Osteoblast (primary cell): ENCODE measurements at regions not wholly inside any gene's neighbourhood (a gene's known extent, or its start where the extent isn't known, plus 50 kb on each side); places are given as distances from the start of the nearest gene placed in this dataset.

ENCODE experiments used
- DNase-seq: peaks from one replicate; pipeline ENCODE4 v3.0.0; 2011; ENCODE audit warnings: low spot score, mixed read lengths; ENCODE audit not compliant: insufficient read length; ENCODE audit errors: missing footprints
- H2AFZ ChIP-seq: 2 replicates; pipeline ENCODE4 v1.6.0; 2011; ENCODE audit warnings: mild to moderate bottlenecking, low read length
- H3K27ac ChIP-seq: 2 replicates; pipeline ENCODE4 v1.5.1; 2011; ENCODE audit warnings: mild to moderate bottlenecking, low read depth, low read length, moderate library complexity
- H3K27me3 ChIP-seq: 2 replicates; pipeline ENCODE4 v1.6.0; 2012; ENCODE audit warnings: mild to moderate bottlenecking, control low read depth, inconsistent platforms, low read length, moderate library complexity; ENCODE audit not compliant: insufficient read depth
- H3K36me3 ChIP-seq: 2 replicates; pipeline ENCODE4 v1.5.1; 2011; ENCODE audit warnings: mild to moderate bottlenecking, low read length, control low read depth, moderate library complexity; ENCODE audit not compliant: insufficient read depth
- H3K4me1 ChIP-seq: 2 replicates; pipeline ENCODE4 v1.5.1; 2011; ENCODE audit warnings: mild to moderate bottlenecking, low read length, control low read depth, moderate library complexity; ENCODE audit not compliant: insufficient read depth
- H3K4me2 ChIP-seq: 2 replicates; pipeline ENCODE4 v1.6.0; 2011; ENCODE audit warnings: mild to moderate bottlenecking, low read length; ENCODE audit not compliant: insufficient read depth
- H3K4me3 ChIP-seq: fragments of 200-600 bp; sonication (generic); 3 replicates; pipeline ENCODE4 v1.5.1; 2012; ENCODE audit warnings: mild to moderate bottlenecking, low read length, inconsistent platforms; ENCODE audit not compliant: insufficient read depth
- H3K79me2 ChIP-seq: 2 replicates; pipeline ENCODE4 v1.6.0; 2012; ENCODE audit warnings: mild to moderate bottlenecking, low read length, control low read depth, inconsistent platforms; ENCODE audit not compliant: insufficient read depth
- H3K9me3 ChIP-seq: 2 replicates; pipeline ENCODE4 v1.5.1; 2011; ENCODE audit warnings: low read depth, low read length, control low read depth
- H4K20me1 ChIP-seq: 2 replicates; pipeline ENCODE4 v1.6.0; 2012; ENCODE audit warnings: mild to moderate bottlenecking, low read length, control low read depth; ENCODE audit not compliant: insufficient read depth
- CTCF ChIP-seq: IDR thresholded peaks from 2 replicates; pipeline ENCODE4 v1.5.1; 2011; ENCODE audit warnings: mild to moderate bottlenecking, low read depth, low read length, moderate library complexity; ENCODE audit errors: extremely low read depth

- no peaks in the 10 kb centered on the region for H3K4me1 ChIP-seq
- H3K79me2 ChIP-seq, result no peaks in the 10 kb centered on the region
- H2AFZ ChIP-seq, result no peak overlapping the region
- no peaks in the 10 kb centered on the region for H3K9me3 ChIP-seq
- no peak for TF ChIP-seq CTCF
- H3K36me3 ChIP-seq, result no peaks in the 10 kb centered on the region
- H3K4me3 ChIP-seq, result no peak overlapping the region
- H3K27me3 ChIP-seq, result no peaks in the 10 kb centered on the region
- H3K4me2 ChIP-seq, result no peak overlapping the region
- H4K20me1 ChIP-seq, result no peaks in the 10 kb centered on the region
- no peak for DNase-seq
- H3K27ac ChIP-seq, result no peak overlapping the region
Observed at GRCh38 chr2:18094277-18094676, 215.8 kb downstream of the KCNS3 start.

GRCh38 chr2:18093196-18093595 is 214.7 kb downstream of the KCNS3 start:
- Histone ChIP-seq H4K20me1 (no peaks in the 10 kb centered on the region), H3K27me3 (no peaks in the 10 kb centered on the region), H3K9me3 (no peaks in the 10 kb centered on the region), H3K79me2 (no peaks in the 10 kb centered on the region), H3K4me1 (no peaks in the 10 kb centered on the region), H3K27ac (no peak overlapping the region), H3K4me2 (no peak overlapping the region), H3K36me3 (no peaks in the 10 kb centered on the region), H3K4me3 (no peak overlapping the region), H2AFZ (no peak overlapping the region)
- no peak for TF ChIP-seq CTCF
- no peak for DNase-seq

- no peak overlapping the region for H2AFZ ChIP-seq
- H4K20me1 ChIP-seq, result no peaks in the 10 kb centered on the region
- no peak for TF ChIP-seq CTCF
- no peaks in the 10 kb centered on the region for H3K9me3 ChIP-seq
- peaks cover under 1% of the 10 kb centered on the region for H3K27me3 ChIP-seq
- H3K4me1 ChIP-seq, result no peaks in the 10 kb centered on the region
- no peaks in the 10 kb centered on the region for H3K79me2 ChIP-seq
- H3K36me3 ChIP-seq, result no peaks in the 10 kb centered on the region
- H3K4me2 ChIP-seq, result no peak overlapping the region
- no peak for DNase-seq
- H3K4me3 ChIP-seq, result no peak overlapping the region
- no peak overlapping the region for H3K27ac ChIP-seq
Observed at GRCh38 chr2:18092760-18093159, 214.3 kb downstream of the KCNS3 start.

- no peak for DNase-seq
- no peaks in the 10 kb centered on the region for H3K79me2 ChIP-seq
- no peak overlapping the region for H2AFZ ChIP-seq
- H3K4me1 ChIP-seq, result no peaks in the 10 kb centered on the region
- no peak overlapping the region for H3K4me3 ChIP-seq
- H4K20me1 ChIP-seq, result no peaks in the 10 kb centered on the region
- no peak overlapping the region for H3K4me2 ChIP-seq
- H3K9me3 ChIP-seq, result no peaks in the 10 kb centered on the region
- TF ChIP-seq CTCF, result no peak
- H3K36me3 ChIP-seq, result no peaks in the 10 kb centered on the region
- H3K27me3 ChIP-seq, result peaks cover 2% of the 10 kb centered on the region
- no peak overlapping the region for H3K27ac ChIP-seq
Observed at GRCh38 chr2:18085593-18085992, 207.1 kb downstream of the KCNS3 start.
